HCT116 (cell line): ENCODE measurements at regions not wholly inside any gene's neighbourhood (a gene's known extent, or its start where the extent isn't known, plus 50 kb on each side); places are given as distances from the start of the nearest gene placed in this dataset.

Experiments used
- JUND ChIP-seq: IDR thresholded peaks from 2 replicates; pipeline ENCODE4 v1.6.1; 2012
- POLR2AphosphoS5 ChIP-seq: IDR thresholded peaks from 2 replicates; pipeline ENCODE4 v1.6.1; 2011; ENCODE audit warnings: mild to moderate bottlenecking, low read depth, low read length, moderate library complexity
- SIN3A ChIP-seq: IDR thresholded peaks from 2 replicates; pipeline ENCODE4 v1.6.1; 2012; ENCODE audit warnings: low read depth
- SRF ChIP-seq: IDR thresholded peaks from 2 replicates; pipeline ENCODE4 v1.6.1; 2012; ENCODE audit warnings: low read depth
- TF ChIP-seq, protein P1 (sequence below), 3 experiments: fragments of 200-600 bp in 1 of 3; sonication (generic) in 1 of 3; IDR thresholded peaks in 2 of 3; conservative IDR thresholded peaks in 1 of 3; 2 replicates each; pipeline ENCODE4 v1.5.1; 2012 to 2017; ENCODE audit warnings: low read depth in 2 of 3, low read length in 2 of 3, antibody characterized with exemption in 1 of 3, borderline replicate concordance in 1 of 3, control low read depth in 1 of 3, mild to moderate bottlenecking in 1 of 3, mixed read lengths in 1 of 3, mixed run types in 1 of 3, moderate library complexity in 1 of 3; ENCODE audit not compliant: insufficient read depth in 1 of 3

DNA sequence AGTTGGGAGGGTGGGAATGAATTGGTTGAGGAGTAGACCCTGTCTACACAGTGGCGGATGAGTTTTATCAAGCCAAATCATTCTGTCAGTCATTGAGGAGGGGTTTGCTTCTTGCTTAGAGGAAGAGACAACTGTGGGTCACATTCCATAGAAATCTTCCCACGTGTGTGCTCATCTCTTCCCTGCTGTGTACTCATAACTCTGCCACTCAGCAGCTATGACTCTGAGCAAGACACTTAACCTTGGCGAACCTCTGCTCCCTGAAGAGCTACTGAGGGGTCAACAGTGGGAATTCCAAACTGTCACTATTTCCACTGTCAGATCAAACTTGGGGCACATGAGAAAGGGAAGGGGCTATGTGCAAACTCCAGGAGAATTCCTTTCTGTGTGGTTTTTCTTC lies 72.6 kb upstream of the COX10 start:
- TF ChIP-seq, protein P1, sequence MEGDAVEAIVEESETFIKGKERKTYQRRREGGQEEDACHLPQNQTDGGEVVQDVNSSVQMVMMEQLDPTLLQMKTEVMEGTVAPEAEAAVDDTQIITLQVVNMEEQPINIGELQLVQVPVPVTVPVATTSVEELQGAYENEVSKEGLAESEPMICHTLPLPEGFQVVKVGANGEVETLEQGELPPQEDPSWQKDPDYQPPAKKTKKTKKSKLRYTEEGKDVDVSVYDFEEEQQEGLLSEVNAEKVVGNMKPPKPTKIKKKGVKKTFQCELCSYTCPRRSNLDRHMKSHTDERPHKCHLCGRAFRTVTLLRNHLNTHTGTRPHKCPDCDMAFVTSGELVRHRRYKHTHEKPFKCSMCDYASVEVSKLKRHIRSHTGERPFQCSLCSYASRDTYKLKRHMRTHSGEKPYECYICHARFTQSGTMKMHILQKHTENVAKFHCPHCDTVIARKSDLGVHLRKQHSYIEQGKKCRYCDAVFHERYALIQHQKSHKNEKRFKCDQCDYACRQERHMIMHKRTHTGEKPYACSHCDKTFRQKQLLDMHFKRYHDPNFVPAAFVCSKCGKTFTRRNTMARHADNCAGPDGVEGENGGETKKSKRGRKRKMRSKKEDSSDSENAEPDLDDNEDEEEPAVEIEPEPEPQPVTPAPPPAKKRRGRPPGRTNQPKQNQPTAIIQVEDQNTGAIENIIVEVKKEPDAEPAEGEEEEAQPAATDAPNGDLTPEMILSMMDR (IDR thresholded peaks at IDR 0.05 in 2 of 3, conservative IDR thresholded peaks at IDR 0.05 in 1 of 3; ENCODE audit: borderline replicate concordance in 1 of 3, insufficient read depth in 1 of 3, low read depth in 2 of 3, low read length in 2 of 3) = no peak
- no peak for TF ChIP-seq POLR2AphosphoS5
- TF ChIP-seq SRF = no peak
- TF ChIP-seq JUND = no peak
- no peak for TF ChIP-seq SIN3A
